Fibroblast of skin of right biceps (primary cell): ENCODE measurements at regions not wholly inside any gene's neighbourhood (a gene's known extent, or its start where the extent isn't known, plus 50 kb on each side); places are given as distances from the start of the nearest gene placed in this dataset.
A peak's percentile ranks its signal among the peaks of the same experiment; 100 is the strongest.
"Not testable (repeated sequence)": the region's sequence is repeated elsewhere in the genome, so short reads cannot be mapped to it uniquely, and the experiment has no call there.

ENCODE experiments used
- DNase-seq: peaks from one replicate; pipeline ENCODE4 v3.0.0-alpha.2; 2013

DNA sequence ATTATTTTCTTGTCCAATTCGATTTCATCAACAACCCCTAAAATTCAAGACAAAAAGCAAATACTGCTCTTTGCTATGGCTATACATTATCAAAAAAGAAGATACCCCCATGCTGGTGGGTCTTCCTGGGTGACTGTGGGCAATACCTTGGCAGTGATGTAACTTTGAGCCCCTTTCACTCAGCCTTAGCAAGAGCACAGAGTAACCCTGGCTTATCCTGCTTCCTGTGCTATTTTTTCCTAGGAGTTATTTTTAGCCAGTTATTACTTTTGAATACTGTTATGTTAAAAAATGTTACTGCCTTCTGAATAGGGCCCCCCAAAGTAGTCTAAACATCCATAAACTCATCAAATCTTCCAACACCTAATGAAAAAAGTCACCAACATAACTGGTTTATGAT is 145.6 kb upstream of the TSLP start:
- DNase-seq = no peak

DNA sequence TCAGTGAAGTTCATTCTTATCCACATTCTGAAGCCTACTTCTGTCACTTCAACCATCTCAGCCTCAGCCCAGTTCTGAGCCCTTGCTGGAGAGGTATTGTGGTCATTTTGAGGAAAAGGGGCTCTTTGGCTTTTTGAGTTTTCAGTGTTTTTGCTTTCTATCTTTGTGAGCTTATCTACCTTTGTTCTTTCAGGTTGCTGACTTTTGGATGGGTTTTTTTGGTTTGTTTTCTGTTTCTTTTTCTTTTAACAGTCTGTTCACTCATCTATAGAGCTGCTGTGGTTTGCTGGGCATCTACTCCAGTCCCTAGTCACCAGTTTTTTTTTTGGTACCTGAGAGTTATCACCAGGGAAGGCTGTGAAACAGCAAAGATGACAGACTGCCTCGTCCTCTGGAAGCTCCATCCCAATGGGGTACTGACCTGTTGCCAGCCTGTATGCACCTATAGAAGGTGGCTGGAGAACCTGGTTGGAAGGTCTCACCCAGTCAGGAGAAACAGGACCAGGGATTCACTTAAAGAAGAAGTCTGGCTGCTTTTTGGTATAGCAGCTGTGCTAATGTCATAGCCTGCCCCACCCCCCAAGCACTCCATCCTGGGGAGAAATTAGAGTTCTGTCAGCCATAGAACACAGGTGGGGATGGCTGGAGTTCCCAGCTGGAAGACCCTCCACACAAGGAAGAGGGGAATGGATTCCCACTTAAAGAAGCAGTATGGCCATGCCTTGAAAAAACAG is 138.6 kb upstream of the TSLP start:
- no peak for DNase-seq

DNA sequence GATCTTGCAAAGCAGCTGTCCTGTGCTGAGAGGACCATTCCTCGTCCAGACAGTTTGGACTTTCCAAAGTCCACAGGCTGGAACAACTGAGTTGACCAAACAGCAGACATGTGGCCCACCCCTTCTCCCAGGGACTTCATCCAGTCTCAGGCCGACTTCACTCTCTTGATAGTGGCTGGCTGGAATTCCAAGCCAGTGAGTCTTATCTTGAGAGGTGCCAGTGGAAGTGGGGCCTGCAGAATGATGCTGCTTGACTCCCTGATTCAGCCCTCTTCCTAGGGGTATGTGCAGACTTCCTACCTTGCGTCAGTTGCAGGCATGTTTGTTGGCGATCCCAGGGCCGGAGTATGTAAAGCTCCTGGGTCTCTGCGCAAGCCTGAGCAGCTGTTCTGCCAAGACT is 131.4 kb upstream of the TSLP start:
- no peak for DNase-seq

DNA sequence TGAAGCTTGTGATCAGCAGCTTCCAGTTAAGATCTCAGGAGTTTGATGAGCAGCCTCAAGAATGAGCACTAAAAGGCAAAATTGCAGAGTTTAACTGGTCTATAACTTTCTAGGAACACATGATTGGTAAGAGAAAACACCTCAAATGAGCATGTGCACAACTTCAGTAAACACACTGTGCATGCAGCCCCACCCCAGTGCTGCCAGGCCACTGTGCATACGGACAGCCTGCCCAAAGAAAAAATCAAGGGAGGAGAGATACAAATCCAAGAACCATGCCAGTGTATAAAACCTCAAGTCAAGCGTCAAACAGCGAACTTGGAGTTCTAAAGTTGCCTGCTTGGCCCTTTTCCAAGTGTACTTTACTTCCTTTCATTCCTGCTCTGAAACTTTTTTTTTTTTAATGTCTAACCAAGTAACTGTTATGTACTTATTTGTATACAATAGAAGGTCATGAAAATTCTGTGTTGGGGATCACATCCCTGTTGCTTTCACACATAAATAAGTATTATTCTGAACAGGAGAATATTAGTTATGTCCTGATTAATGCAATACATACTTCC is 125.6 kb upstream of the TSLP start:
- DNase-seq = no peak

DNA sequence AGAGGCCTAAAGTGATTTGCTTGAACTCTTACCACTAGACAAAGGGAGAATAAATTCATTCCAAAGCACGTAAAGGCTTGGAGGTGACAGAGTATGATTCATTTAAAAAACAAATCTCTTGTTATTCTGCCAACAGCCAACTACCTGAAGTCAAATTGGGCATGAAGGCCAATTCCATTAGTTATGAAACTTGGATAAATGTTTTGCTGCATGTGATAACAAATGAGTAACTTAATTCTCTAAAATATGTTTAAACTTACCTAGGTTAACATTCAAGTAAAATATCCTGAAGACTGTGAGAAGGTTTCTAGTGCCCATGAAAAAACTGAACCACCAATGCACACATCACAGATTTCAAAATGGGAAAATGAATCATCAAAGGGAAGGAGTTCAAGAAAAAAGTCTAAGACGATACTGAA is 120.1 kb upstream of the TSLP start:
- DNase-seq = no peak

DNA sequence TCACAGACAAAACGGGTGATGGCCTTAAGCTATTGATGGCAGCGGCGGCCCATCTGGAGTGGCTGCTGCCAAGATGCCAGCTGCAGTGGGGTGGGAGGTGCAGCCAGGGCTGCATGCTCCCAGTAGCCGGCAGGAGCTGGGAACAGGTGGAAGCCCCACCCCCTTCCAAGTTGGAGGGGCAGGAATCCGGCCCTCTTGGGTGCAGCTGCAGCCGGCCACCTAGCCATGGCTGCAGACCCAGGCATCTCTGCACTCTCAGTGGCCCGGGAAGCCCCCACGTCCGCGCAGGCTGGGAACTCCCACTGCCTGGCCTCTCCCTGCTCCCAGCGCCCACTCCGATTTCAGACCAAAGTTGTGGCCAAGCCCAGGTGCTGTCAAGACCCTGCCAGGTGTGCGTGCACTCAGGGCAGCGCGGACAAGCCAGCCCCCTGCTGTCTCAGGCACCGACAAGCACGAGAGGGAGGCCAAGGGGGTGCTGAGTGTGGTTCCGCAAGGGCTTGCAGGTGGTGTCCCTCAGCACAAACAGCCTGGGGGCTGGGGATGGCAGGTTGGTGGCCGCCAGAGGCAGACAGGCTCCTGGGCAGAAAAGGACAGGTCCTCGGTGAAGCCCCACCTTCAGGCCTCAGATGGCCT is 115.1 kb upstream of the TSLP start:
- no peak for DNase-seq

DNA sequence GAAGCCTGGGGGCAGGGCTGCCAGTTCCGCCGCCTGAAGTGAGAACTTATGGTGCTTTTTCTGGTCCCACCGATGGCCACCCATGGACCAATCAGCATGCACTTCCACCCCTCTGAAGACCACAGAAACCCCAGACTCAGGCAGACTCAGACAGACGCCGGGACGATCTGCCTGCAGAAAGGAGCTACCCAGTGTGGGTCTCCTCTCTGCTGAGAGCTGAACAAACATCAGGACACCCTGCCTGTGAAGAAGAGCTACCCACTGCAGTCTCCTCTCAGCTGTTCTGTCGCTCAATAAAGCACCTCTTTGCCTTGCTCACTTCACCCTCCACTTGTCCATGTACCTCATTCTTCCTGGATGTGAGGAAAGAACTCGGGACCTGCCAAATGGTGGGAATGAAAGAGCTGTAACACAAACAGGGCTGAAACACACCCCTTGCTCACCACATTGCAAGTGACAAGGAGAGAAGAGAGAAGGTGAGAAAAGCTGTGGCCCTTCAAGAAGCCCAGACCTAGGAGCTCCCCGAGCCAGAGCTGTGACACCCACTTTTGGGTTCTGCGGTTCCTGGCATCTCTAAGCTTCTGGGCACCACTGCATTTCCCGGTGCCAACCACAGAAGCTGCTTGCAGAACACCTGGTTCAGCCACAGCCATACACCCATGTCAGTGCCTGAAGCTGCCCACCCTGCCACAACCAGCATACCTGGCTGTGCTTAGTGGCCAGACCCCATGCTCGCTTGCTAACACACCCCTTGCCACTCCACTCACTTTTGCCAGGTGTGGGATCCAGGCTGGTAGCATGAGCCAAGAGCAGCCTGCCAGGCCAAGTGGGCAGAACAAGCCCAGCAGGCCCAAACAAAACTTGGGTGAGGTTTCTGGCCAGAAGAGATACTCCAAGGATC is 114.3 kb upstream of the TSLP start:
- DNase-seq = no peak

DNA sequence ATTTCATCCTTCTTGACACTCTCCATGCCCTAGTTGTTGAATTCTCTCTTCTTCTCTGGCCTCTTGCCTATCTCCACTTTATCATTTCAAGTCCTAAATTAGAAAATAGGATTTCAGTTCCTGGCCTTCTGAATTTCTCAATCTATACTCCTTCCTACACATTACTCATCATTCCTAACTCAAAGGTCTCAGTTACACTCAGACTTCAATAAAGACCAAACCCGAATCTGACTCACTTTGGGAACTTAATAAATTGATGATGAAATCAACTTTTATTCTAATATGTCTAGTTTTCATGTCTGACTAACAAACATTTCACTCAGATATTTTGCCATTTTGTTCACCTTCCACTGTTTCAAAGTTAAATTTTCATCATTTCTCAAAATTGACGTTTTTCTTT is 113.6 kb upstream of the TSLP start:
- DNase-seq = peak; percentile 48

DNA sequence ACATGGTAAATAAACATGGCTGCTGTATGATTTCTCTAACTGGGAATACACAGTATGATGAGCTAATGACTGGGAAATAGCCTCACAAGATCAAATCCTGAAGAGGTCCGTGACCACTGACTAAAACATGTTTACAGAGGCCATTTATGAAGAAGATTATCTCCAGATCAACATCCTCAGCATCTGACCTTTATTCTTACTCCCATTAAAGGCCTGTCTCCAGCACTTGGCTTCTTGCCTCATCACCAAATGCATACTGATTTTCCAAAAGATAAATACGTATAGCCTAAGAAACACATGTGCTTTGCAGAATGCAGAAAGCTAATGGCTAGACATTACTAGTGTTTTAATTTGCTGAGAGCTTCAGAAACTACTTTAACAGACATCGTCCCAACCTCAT is 108.0 kb upstream of the TSLP start:
- no peak for DNase-seq

DNA sequence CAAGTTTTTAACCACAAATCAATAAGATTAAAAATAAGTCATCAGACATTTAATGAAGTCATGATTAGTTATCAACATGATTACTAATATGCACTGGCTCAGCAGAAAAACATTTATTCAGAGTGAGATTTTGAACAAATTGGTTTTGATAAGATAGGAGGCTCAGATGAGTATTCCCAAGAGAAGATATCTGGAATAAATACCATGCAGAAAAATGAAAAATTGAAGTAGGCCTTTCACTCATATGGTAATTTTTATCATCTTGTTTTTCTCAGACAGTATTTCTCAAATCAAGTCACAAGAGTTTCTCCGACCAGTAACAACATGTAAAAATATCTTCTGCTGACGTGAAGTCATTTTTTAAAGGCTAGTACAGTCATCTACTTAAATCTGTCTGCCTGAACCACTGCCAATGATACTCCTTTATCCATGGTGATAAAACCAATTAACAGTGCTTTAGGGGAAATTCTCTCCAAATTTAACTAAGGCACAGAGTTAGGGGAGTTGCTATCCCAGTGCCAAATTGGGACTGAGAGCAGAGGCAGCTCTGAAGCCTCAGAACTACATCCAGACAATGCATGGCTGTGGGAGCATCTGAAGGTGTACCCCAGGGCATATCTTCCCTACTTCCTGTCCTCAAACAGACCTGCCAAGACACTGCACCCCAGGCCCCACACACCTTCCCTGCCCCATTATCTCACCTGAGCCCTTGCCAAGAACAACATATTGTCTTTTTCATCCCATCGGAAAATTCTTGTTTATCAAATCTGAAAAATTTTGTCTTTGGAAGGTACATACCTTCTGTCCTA is 105.5 kb upstream of the TSLP start:
- no peak for DNase-seq

DNA sequence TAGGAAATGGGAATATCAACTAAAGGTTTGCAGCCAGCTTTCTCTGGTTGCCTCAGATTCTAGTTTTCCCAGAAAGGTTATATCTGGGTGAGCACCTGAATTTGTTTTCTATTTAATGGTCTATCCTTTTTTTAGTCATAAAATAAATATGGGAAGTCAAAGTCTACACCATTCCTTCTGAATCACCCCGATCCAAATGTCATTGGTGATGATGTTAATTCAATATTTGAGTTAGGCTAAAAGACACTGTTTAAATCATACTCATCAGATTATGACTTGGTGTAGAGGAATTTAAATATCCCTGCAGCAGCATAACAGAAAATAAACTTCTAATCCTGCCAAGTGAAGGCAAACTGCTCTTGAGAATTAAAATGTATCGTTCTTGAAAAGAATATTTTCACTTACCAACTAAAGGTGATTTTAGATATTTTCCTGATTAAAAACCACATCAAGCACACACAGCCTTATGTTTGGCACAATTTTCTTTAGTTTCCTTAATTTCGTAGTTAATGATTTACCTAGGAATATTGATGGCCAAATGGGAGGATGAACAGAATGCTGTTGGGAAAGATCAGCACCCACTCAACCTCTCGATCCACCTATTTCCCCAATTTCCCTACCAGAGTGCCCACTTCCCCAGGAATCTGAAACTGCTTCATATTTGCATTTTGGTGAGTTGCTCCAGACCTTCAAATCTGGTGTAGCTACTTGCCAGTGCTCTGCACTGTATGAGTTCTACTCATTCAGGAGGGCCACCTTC is 103.1 kb upstream of the TSLP start:
- DNase-seq = no peak

DNA sequence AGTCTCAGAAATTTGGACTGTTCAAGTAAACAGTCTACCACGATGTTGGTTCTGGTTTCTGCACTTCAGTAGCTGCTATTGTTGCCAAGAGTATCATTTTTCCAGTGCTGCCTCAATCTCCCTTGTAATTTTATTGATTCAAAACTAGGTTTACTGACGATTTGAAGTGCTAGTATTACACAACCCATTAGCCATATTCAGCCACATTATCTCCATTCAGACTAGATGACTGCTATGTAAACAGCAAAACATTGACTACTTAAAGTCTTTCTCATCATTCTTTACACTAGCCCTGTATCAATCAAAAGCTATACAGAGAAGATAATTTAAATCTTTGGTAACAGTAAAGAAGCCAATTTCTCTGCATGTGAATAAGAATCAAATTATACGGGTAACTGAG is 102.0 kb upstream of the TSLP start:
- DNase-seq = no peak

DNA sequence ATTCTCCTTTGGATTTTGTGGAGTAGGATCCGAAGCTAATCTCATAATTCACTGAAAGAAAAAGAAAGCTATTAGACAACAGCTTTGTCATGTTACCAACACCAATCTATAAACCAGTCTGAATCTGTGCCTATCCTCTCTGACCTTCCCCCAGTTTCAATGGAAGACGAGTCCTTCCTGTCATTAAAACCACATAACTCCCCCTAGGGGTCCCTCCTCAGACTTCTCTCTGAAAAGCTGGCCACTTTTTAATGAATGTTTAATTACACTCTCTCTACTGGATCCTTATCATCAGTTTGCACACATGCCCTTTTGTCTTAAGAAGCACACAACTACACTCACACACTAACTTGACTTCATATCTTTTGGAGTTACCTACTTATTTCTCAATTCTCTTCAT is 98.0 kb upstream of the TSLP start:
- DNase-seq = no peak

DNA sequence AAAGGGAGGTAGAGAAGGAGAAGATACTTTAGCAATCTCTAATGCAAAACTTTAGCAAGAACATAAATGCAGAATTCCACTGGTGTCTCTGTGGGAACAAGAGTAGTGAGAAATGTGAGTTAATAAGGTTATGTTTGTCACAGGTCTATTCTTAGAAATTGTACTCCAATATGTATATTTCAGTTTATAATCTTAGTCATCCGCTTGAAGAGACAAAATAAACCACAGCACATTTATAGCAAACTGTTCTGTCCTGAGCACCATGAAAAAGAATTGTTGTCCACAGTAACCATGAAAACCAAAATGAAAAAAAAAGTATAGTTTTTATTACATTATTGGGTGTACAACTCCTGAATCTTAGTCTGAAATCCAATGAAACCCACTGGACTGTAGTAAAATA is 93.6 kb upstream of the TSLP start:
- DNase-seq = no peak

DNA sequence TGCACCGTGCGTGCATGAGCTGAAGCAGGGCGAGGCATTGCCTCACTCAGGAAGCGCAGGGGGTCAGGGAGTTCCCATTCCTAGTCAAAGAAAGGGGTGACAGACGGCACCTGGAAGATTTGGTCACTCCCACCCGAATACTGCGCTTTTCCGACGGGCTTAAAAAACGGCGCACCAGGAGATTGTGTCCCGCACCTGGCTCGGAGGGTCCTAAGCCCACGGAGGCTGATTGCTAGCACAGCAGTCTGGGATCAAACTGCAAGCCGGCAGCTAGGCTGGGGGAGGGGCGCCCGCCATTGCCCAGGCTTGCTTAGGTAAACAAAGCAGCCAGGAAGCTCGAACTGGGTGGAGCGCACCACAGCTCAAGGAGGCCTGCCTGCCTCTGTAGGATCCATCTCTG is 85.6 kb upstream of the TSLP start:
- DNase-seq = not testable (repeated sequence)

DNA sequence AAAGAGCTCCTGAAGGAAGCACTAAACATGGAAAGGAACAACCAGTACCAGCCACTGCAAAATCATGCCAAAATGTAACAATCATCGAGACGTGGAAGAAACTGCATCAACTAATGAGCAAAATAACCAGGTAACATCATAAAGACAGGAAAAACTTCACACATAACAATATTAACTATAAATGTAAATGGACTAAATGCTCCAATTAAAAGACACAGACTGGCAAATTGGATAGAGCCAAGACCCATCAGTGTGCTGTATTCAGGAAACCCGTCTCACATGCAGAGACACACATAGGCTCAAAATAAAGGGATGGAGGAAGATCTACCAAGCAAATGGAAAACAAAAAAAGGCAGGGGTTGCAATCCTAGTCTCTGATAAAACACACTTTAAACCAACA is 83.9 kb upstream of the TSLP start:
- DNase-seq = not testable (repeated sequence)

DNA sequence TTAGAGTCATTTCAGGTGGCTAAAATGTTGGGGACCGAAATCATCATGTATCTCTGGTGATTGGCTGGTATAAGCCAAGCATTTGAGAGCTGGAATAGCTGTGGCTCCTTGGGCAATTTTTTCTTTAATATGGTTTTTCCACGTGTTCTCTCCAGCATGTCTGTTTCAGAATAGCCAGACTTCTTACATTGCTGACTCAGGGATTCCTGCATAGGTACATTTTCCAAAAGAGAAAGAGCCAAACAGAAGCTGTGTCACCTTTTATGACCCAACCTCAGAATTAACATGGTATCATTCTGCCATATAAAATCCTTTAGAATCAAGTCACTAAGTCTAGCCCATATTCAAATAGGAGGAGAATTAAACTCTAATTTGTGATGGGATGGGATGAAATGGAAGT is 74.8 kb upstream of the TSLP start:
- DNase-seq = no peak

DNA sequence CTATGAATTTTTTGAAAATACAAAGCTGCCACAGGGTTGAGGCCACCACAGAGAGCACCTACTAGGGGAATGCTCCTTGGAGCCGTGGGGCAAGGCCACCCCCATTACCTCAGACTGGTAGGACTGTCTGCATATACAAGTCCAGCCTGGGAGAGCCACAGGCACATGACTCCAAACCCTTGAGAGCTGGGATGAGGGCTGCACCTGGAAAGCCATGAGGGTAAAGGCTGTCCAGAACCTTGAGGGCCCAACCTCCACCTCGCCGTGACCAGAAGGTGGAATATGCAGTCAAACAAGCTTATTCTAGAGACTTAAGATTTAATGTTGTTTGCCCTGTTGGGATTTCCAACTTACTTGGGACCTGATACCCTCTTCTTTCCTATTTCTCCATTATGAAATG is 69.5 kb upstream of the TSLP start:
- DNase-seq = no peak

DNA sequence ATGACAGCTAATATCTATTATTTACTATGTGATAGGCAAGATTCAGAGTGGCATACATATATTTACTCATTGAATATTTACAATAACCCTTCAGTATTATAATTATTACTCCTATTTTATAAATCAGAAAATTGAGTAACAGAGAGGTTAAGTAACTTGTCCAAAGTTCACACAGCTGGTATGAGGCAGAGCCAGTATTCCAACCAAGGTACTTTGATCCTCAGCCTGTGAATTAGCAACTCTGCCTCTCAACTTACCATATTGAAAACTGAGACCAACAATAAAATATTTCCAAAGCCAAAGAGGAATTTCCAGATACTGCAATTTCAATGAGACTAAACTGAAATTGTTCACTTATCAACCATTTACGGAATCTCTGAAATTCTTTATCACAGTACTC is 67.9 kb upstream of the TSLP start:
- no peak for DNase-seq

DNA sequence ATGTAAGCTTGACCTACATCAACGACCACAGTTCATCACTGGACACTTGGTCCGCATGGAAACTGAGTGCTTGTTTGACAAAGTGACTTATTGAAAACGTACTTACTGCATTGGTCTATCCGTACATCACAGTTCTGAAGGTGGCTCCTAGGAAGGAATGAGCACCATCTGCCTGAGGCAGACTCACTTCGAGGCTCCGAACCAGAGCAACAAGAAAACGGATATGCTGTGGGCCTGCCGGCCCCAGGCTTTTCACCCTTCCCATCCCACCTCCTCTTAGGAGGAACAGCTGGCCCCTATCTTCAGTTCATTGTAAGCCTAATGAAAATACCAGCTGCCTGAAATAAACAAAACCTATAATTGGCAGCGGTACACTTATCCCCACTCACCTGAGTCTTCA is 67.2 kb upstream of the TSLP start:
- no peak for DNase-seq

DNA sequence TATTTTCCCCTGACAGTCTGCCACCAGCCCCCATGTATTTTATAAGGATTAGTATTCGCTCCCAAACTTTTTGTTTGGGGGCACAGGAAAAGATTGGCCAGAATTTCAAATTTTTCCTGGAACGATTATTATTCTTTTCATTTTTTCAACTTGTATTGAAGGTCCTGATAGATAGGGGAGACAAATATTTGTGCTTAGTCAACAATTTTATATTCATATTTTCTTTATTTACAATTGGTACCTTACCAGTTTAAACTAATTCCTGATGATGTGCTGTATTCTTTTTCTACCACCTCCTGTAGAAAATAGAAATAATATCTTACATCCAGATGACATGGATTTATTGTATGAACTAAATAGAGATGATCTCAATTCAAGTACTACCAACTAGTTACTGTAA is 60.7 kb upstream of the TSLP start:
- DNase-seq = no peak

DNA sequence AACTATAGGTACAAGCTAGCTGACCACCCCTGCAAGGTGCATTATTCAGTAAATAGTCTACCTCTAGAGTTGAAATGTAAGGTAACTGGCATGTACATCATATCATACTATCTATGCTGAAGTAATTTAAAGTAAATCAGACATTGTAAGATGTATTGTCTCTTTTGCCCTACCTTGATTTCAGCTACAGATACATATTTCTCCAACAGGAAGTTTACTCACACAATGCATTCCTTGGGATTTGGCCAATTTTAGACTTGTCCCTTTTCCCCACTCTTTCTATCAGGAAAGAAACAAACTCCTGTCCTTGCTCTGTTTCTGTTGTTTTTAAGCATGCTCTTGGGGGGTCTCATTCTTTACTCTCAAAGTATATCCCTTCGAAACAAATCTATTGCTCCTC is 58.5 kb upstream of the TSLP start:
- peak; percentile 11 for DNase-seq
